Liver (tissue), 8 donors: ENCODE measurements at regions not wholly inside any gene's neighbourhood (a gene's known extent, or its start where the extent isn't known, plus 50 kb on each side); places are given as distances from the start of the nearest gene placed in this dataset.

Source experiments
- DNase-seq: peaks from one replicate; pipeline ENCODE4 v3.0.0-alpha.2; 2017; ENCODE audit warnings: low spot score
- H3K27ac ChIP-seq, 2 donors: one replicate each; pipeline ENCODE4 v1.7.0; 2013; ENCODE audit warnings: inconsistent platforms in 2 of 2, low read length in 2 of 2, control low read depth in 1 of 2, low read depth in 1 of 2, mild to moderate bottlenecking in 1 of 2
- H3K27me3 ChIP-seq, 4 donors: one replicate each; pipeline versions ENCODE4 v1.6.1 to v1.7.0; 2013; ENCODE audit warnings: low read length in 3 of 4, inconsistent platforms in 1 of 4, mild to moderate bottlenecking in 1 of 4, moderate library complexity in 1 of 4; ENCODE audit not compliant: control insufficient read depth in 4 of 4, insufficient read depth in 4 of 4
- H3K36me3 ChIP-seq, 4 donors: one replicate each; pipeline versions ENCODE4 v1.6.1 to v1.7.0; 2013; ENCODE audit warnings: low read length in 3 of 4, mild to moderate bottlenecking in 3 of 4, low read depth in 1 of 4, moderate library complexity in 1 of 4; ENCODE audit not compliant: control insufficient read depth in 4 of 4, insufficient read depth in 3 of 4
- H3K4me1 ChIP-seq, 4 donors: one replicate each; pipeline versions ENCODE4 v1.6.1 to v1.7.0; 2013; ENCODE audit warnings: low read length in 3 of 4, mild to moderate bottlenecking in 3 of 4, moderate library complexity in 1 of 4; ENCODE audit not compliant: control insufficient read depth in 4 of 4, insufficient read depth in 4 of 4
- H3K4me3 ChIP-seq, 3 donors: one replicate each; pipeline versions ENCODE4 v1.6.1 to v1.7.0; 2013; ENCODE audit warnings: low read length in 3 of 3, control low read depth in 1 of 3, low read depth in 1 of 3, mild to moderate bottlenecking in 1 of 3
- H3K9ac ChIP-seq, 2 donors: one replicate each; pipeline ENCODE4 v1.7.0; 2013; ENCODE audit warnings: low read length in 2 of 2, mild to moderate bottlenecking in 2 of 2, moderate library complexity in 2 of 2, control low read depth in 1 of 2, low read depth in 1 of 2
- H3K9me3 ChIP-seq, 4 donors: one replicate each; pipeline versions ENCODE4 v1.6.1 to v1.7.0; 2013; ENCODE audit warnings: low read length in 3 of 4; ENCODE audit not compliant: control insufficient read depth in 4 of 4
- ATF3 ChIP-seq: IDR thresholded peaks from 2 replicates; pipeline ENCODE4 v1.6.1; 2016; ENCODE audit warnings: antibody characterized with exemption
- CTCF ChIP-seq: fragments of 150-350 bp; IDR thresholded peaks from 2 replicates; pipeline ENCODE4 v1.5.1; 2017; ENCODE audit warnings: improper control_type of control experiment, low read depth, low read length; ENCODE audit not compliant: missing input control
- EGR1 ChIP-seq, 2 donors: IDR thresholded peaks; 2 replicates each; pipeline ENCODE4 v1.6.1; 2016 to 2018; ENCODE audit warnings: antibody characterized with exemption in 2 of 2, low read depth in 2 of 2
- FOXA1 ChIP-seq: IDR thresholded peaks from 2 replicates; pipeline ENCODE4 v1.6.1; 2016; ENCODE audit warnings: antibody characterized with exemption
- FOXA2 ChIP-seq: IDR thresholded peaks from 2 replicates; pipeline ENCODE4 v1.6.1; 2016; ENCODE audit warnings: antibody characterized with exemption
- GABPA ChIP-seq, 2 donors: IDR thresholded peaks in 1 of 2; conservative IDR thresholded peaks in 1 of 2; 2 replicates each; pipeline ENCODE4 v1.6.1; 2016; ENCODE audit warnings: antibody characterized with exemption in 2 of 2, mild to moderate bottlenecking in 1 of 2, moderate library complexity in 1 of 2
- HNF4A ChIP-seq, 2 donors: conservative IDR thresholded peaks; 2 replicates each; pipeline ENCODE4 v1.6.1; 2016; ENCODE audit warnings: antibody characterized with exemption in 2 of 2, mild to moderate bottlenecking in 2 of 2
- HNF4G ChIP-seq: IDR thresholded peaks from 2 replicates; pipeline ENCODE4 v1.6.1; 2016; ENCODE audit warnings: antibody characterized with exemption
- JUND ChIP-seq, 2 donors: IDR thresholded peaks; 2 replicates each; pipeline ENCODE4 v1.6.1; 2016; ENCODE audit warnings: antibody characterized with exemption in 2 of 2
- MAX ChIP-seq: IDR thresholded peaks from 2 replicates; pipeline ENCODE4 v1.6.1; 2016; ENCODE audit warnings: antibody characterized with exemption
- NR2F2 ChIP-seq: IDR thresholded peaks from 2 replicates; pipeline ENCODE4 v1.6.1; 2016; ENCODE audit warnings: antibody characterized with exemption
- RAD21 ChIP-seq, 2 donors: IDR thresholded peaks; 2 replicates each; pipeline ENCODE4 v1.6.1; 2016; ENCODE audit warnings: antibody characterized with exemption in 2 of 2, mild to moderate bottlenecking in 2 of 2
- RXRA ChIP-seq, 2 donors: IDR thresholded peaks; 2 replicates each; pipeline ENCODE4 v1.6.1; 2017 to 2018; ENCODE audit warnings: antibody characterized with exemption in 2 of 2, mild to moderate bottlenecking in 1 of 2
- SP1 ChIP-seq: IDR thresholded peaks from 2 replicates; pipeline ENCODE4 v1.6.1; 2018; ENCODE audit warnings: antibody characterized with exemption, mild to moderate bottlenecking
- TAF1 ChIP-seq: conservative IDR thresholded peaks from 2 replicates; pipeline ENCODE4 v1.6.1; 2016; ENCODE audit warnings: antibody characterized with exemption, mild to moderate bottlenecking
- YY1 ChIP-seq: IDR thresholded peaks from 2 replicates; pipeline ENCODE4 v1.6.1; 2016; ENCODE audit warnings: antibody characterized with exemption, mild to moderate bottlenecking
- WGBS: extraction: QIAGEN DNeasy Blood & Tissue Kit; methylation state at CpG from one replicate; pipeline ENCODE4 v1.1.7; 2013; 5-methylcytosine and 5-hydroxymethylcytosine counted together
- donor health status: healthy.
- donor health status: healthy.
- donor health status: healthy.
- donor health status: healthy.
- donor health status: healthy.

GRCh38 chr4:18676526-18676915 lies 655.0 kb upstream of the LCORL start:
- 78% methylated on average over 4 of the region's 4 CpGs for WGBS
- Histone ChIP-seq H3K9me3 (no peaks in the 10 kb centered on the region), H3K9ac (no peak overlapping the region), H3K4me3 (no peak overlapping the region), H3K4me1 (no peaks in the 10 kb centered on the region), H3K36me3 (no peaks in the 10 kb centered on the region), H3K27me3 (peaks cover 0 to 3% (median 0%) of the 10 kb centered on the region in 4 donors), H3K27ac (no peak overlapping the region)
- no peak for DNase-seq
- no peak for TF ChIP-seq EGR1 (IDR thresholded peaks at IDR 0.05; ENCODE audit: low read depth in 2 of 2)
- TF ChIP-seq HNF4A (conservative IDR thresholded peaks at IDR 0.05), result no peak
- TF ChIP-seq FOXA1, result no peak

GRCh38 chr4:18675586-18676525 lies 654.3 kb upstream of the LCORL start:
- Histone ChIP-seq H3K27ac (no peak overlapping the region), H3K4me1 (no peaks in the 10 kb centered on the region), H3K4me3 (no peak overlapping the region), H3K9me3 (no peaks in the 10 kb centered on the region), H3K27me3 (peaks cover 0 to 3% (median 0%) of the 10 kb centered on the region in 4 donors), H3K36me3 (no peaks in the 10 kb centered on the region), H3K9ac (no peak overlapping the region)
- 86% methylated on average over 4 of the region's 4 CpGs for WGBS
- no peak for DNase-seq
- TF ChIP-seq TAF1 (no peak), SP1 (no peak), FOXA2 (no peak), HNF4A (conservative IDR thresholded peaks at IDR 0.05) (no peak), MAX (no peak), FOXA1 (no peak), HNF4G (no peak), YY1 (no peak), JUND (IDR thresholded peaks at IDR 0.05) (no peak), RXRA (IDR thresholded peaks at IDR 0.05) (no peak), GABPA (IDR thresholded peaks at IDR 0.05 in 1 of 2, conservative IDR thresholded peaks at IDR 0.05 in 1 of 2) (no peak), EGR1 (IDR thresholded peaks at IDR 0.05; ENCODE audit: low read depth in 2 of 2) (no peak), NR2F2 (no peak), ATF3 (no peak), RAD21 (IDR thresholded peaks at IDR 0.05) (no peak)

- 72% methylated on average over 1 of the region's 1 CpG for WGBS
- Histone ChIP-seq H3K4me1 (no peaks in the 10 kb centered on the region), H3K27ac (no peak overlapping the region), H3K27me3 (no peaks in the 10 kb centered on the region), H3K4me3 (no peak overlapping the region), H3K36me3 (no peaks in the 10 kb centered on the region), H3K9ac (no peak overlapping the region), H3K9me3 (no peaks in the 10 kb centered on the region)
- no peak for TF ChIP-seq FOXA2
- no peak for TF ChIP-seq RAD21 (IDR thresholded peaks at IDR 0.05)
- TF ChIP-seq FOXA1, result no peak
- no peak for TF ChIP-seq YY1
- TF ChIP-seq EGR1 (IDR thresholded peaks at IDR 0.05; ENCODE audit: low read depth in 2 of 2), result no peak
- no peak for TF ChIP-seq SP1
- no peak for TF ChIP-seq GABPA (IDR thresholded peaks at IDR 0.05 in 1 of 2, conservative IDR thresholded peaks at IDR 0.05 in 1 of 2)
- no peak for TF ChIP-seq CTCF
- DNase-seq, result no peak
These were observed 648.5 kb upstream of the LCORL start for GRCh38 chr4:18670034-18670433.
